WI38 (cell line): ENCODE measurements at regions not wholly inside any gene's neighbourhood (a gene's known extent, or its start where the extent isn't known, plus 50 kb on each side); places are given as distances from the start of the nearest gene placed in this dataset.

Experiments used
- H3K4me3 ChIP-seq: 2 replicates; pipeline ENCODE4 v1.5.1; 2011; ENCODE audit warnings: low read depth, mild to moderate bottlenecking, control low read depth, low read length
- CTCF ChIP-seq: IDR thresholded peaks from 2 replicates; pipeline ENCODE4 v1.5.1; 2012; ENCODE audit warnings: low read depth, mild to moderate bottlenecking, control low read depth, low read length

GRCh38 chr6:28776269-28777146, 147.3 kb downstream of the TRIM27 start:
- TF ChIP-seq CTCF: no peak
- H3K4me3 ChIP-seq: no peak overlapping the region

- no peak overlapping the region for H3K4me3 ChIP-seq
- TF ChIP-seq CTCF: no peak
Observed at GRCh38 chr6:28777147-28777461, 146.7 kb downstream of the TRIM27 start.

- no peak overlapping the region for H3K4me3 ChIP-seq
- TF ChIP-seq CTCF: no peak
Observed at GRCh38 chr6:28782113-28782673, 141.6 kb downstream of the TRIM27 start.

- no peak overlapping the region for H3K4me3 ChIP-seq
- TF ChIP-seq CTCF: no peak
Observed at GRCh38 chr6:28785962-28786679, 137.7 kb downstream of the TRIM27 start.

GRCh38 chr6:28789553-28790083, 134.2 kb downstream of the TRIM27 start:
- peak overlapping the region; percentile 58 for H3K4me3 ChIP-seq
- TF ChIP-seq CTCF: no peak

- TF ChIP-seq CTCF: no peak
- no peak overlapping the region for H3K4me3 ChIP-seq
Observed at GRCh38 chr6:28791002-28791383, 132.8 kb downstream of the TRIM27 start.
